ENCODE measurements at regions not wholly inside any gene's neighbourhood (a gene's known extent, or its start where the extent isn't known, plus 50 kb on each side); places are given as distances from the start of the nearest gene placed in this dataset.

GRCh38 chr2:201975434-201975833, 58.2 kb upstream of the FZD7 start:
- Histone ChIP-seq H3K27ac (no peak overlapping the region), H3K9me3 (no peaks in the 10 kb centered on the region), H3K4me3 (no peak overlapping the region), H3K36me3 (no peaks in the 10 kb centered on the region), H3K4me1 (no peaks in the 10 kb centered on the region), H3K27me3 (no peaks in the 10 kb centered on the region)
- intact Hi-C loops (cut with DNase I; ENCODE audit: low total_unique reads) = no loop called here
- DNase-seq = no peak
- WGBS, 5 donors = 61 to 79% (median 74%) methylated on average over 8 of the region's 8 CpGs
- TF ChIP-seq CTCF (IDR thresholded peaks at IDR 0.05) (no peak), EP300 (IDR thresholded peaks at IDR 0.05) (no peak), POLR2AphosphoS5 (IDR thresholded peaks at IDR 0.05) (no peak), POLR2A (IDR thresholded peaks at IDR 0.05) (no peak)

- H3K36me3 ChIP-seq = no peaks in the 10 kb centered on the region
- 95 to 98% (median 97%) methylated on average over 3 of the region's 3 CpGs for WGBS, 5 donors
- no peak overlapping the region for H3K27ac ChIP-seq
- no peak for DNase-seq
- no peak overlapping the region for H3K4me3 ChIP-seq
- TF ChIP-seq CTCF (IDR thresholded peaks at IDR 0.05) (no peak), POLR2A (IDR thresholded peaks at IDR 0.05) (no peak), POLR2AphosphoS5 (IDR thresholded peaks at IDR 0.05) (no peak), EP300 (IDR thresholded peaks at IDR 0.05) (no peak)
- no peaks in the 10 kb centered on the region for H3K4me1 ChIP-seq
- intact Hi-C loops (cut with DNase I; ENCODE audit: low total_unique reads) = no loop called here
- H3K9me3 ChIP-seq = no peaks in the 10 kb centered on the region
- H3K27me3 ChIP-seq = no peaks in the 10 kb centered on the region
Measured at GRCh38 chr2:201975964-201976612, 57.6 kb upstream of the FZD7 start.

- DNase-seq = no peak
- H3K27ac ChIP-seq = no peak overlapping the region
- H3K4me3 ChIP-seq = no peak overlapping the region
- H3K4me1 ChIP-seq = no peaks in the 10 kb centered on the region
- no peaks in the 10 kb centered on the region for H3K9me3 ChIP-seq
- 49 to 91% (median 70%) methylated on average over 2 of the region's 2 CpGs for WGBS, 5 donors
- no peaks in the 10 kb centered on the region for H3K36me3 ChIP-seq
- no peaks in the 10 kb centered on the region for H3K27me3 ChIP-seq
- intact Hi-C loops (cut with DNase I; ENCODE audit: low total_unique reads) = no loop called here
- no peak for TF ChIP-seq POLR2A (IDR thresholded peaks at IDR 0.05)
- TF ChIP-seq POLR2AphosphoS5 (IDR thresholded peaks at IDR 0.05) = no peak
- TF ChIP-seq EP300 (IDR thresholded peaks at IDR 0.05) = no peak
- no peak for TF ChIP-seq CTCF (IDR thresholded peaks at IDR 0.05)
Measured at GRCh38 chr2:201977651-201978050, 56.0 kb upstream of the FZD7 start.

- no peak for TF ChIP-seq CTCF (IDR thresholded peaks at IDR 0.05)
- no peak for TF ChIP-seq EP300 (IDR thresholded peaks at IDR 0.05)
- no peak for TF ChIP-seq POLR2AphosphoS5 (IDR thresholded peaks at IDR 0.05)
- no peak for TF ChIP-seq POLR2A (IDR thresholded peaks at IDR 0.05)
- WGBS, 5 donors = 91 to 93% (median 92%) methylated on average over 4 of the region's 4 CpGs
- H3K27me3 ChIP-seq = no peaks in the 10 kb centered on the region
- no peak overlapping the region for H3K27ac ChIP-seq
- intact Hi-C loops (cut with DNase I; ENCODE audit: low total_unique reads) = no loop called here
- no peaks in the 10 kb centered on the region for H3K9me3 ChIP-seq
- no peaks in the 10 kb centered on the region for H3K36me3 ChIP-seq
- no peaks in the 10 kb centered on the region for H3K4me1 ChIP-seq
- no peak for DNase-seq
- no peak overlapping the region for H3K4me3 ChIP-seq
Measured at GRCh38 chr2:201978333-201978732, 55.3 kb upstream of the FZD7 start.
